CD1c-positive myeloid dendritic cell (primary cell): ENCODE measurements at regions not wholly inside any gene's neighbourhood (a gene's known extent, or its start where the extent isn't known, plus 50 kb on each side); places are given as distances from the start of the nearest gene placed in this dataset.
"Not testable (repeated sequence)": the region's sequence is repeated elsewhere in the genome, so short reads cannot be mapped to it uniquely, and the experiment has no call there.

Source experiments
- DNase-seq: peaks from one replicate; pipeline ENCODE4 v3.0.0-alpha.2; 2016; ENCODE audit errors: extremely low spot score

- no peak for DNase-seq
These were observed 208.0 kb upstream of the GALNT2 start for GRCh38 chr1:229859026-229859425.

GRCh38 chr1:229860926-229861325 is 206.1 kb upstream of the GALNT2 start:
- DNase-seq: no peak

- no peak for DNase-seq
These were observed 204.8 kb upstream of the GALNT2 start for GRCh38 chr1:229862017-229862774.

- no peak for DNase-seq
These were observed 203.1 kb upstream of the GALNT2 start for GRCh38 chr1:229863651-229864545.

GRCh38 chr1:229864686-229865230 is 202.3 kb upstream of the GALNT2 start:
- no peak for DNase-seq

- not testable (repeated sequence) for DNase-seq
These were observed 201.7 kb upstream of the GALNT2 start for GRCh38 chr1:229865321-229865720.

GRCh38 chr1:229867726-229868125 is 199.3 kb upstream of the GALNT2 start:
- DNase-seq: no peak

GRCh38 chr1:229869240-229869639 is 197.8 kb upstream of the GALNT2 start:
- no peak for DNase-seq

- DNase-seq: no peak
These were observed 197.4 kb upstream of the GALNT2 start for GRCh38 chr1:229869687-229870086.

- no peak for DNase-seq
These were observed 196.7 kb upstream of the GALNT2 start for GRCh38 chr1:229870381-229870780.

GRCh38 chr1:229871078-229871676 is 195.9 kb upstream of the GALNT2 start:
- DNase-seq: no peak

GRCh38 chr1:229874136-229874535 is 192.9 kb upstream of the GALNT2 start:
- DNase-seq: no peak

- DNase-seq: no peak
These were observed 192.4 kb upstream of the GALNT2 start for GRCh38 chr1:229874609-229875008.

GRCh38 chr1:229875086-229875485 is 192.0 kb upstream of the GALNT2 start:
- DNase-seq: no peak

GRCh38 chr1:229879746-229880145 is 187.3 kb upstream of the GALNT2 start:
- no peak for DNase-seq

- no peak for DNase-seq
These were observed 186.5 kb upstream of the GALNT2 start for GRCh38 chr1:229880271-229881170.

GRCh38 chr1:229882621-229883020 is 184.4 kb upstream of the GALNT2 start:
- no peak for DNase-seq

- DNase-seq: no peak
These were observed 183.4 kb upstream of the GALNT2 start for GRCh38 chr1:229883504-229884200.

GRCh38 chr1:229884765-229885164 is 182.3 kb upstream of the GALNT2 start:
- no peak for DNase-seq
